ENCODE measurements at regions not wholly inside any gene's neighbourhood (a gene's known extent, or its start where the extent isn't known, plus 50 kb on each side); places are given as distances from the start of the nearest gene placed in this dataset.
"Not testable (repeated sequence)": the region's sequence is repeated elsewhere in the genome, so short reads cannot be mapped to it uniquely, and the experiment has no call there.

- intact Hi-C loops (cut with DNase I, micrococcal nuclease); H3K36me3 Mint-ChIP-seq (ENCODE audit: low read depth); H3K4me1 Mint-ChIP-seq; H3K9me3 Mint-ChIP-seq (ENCODE audit: low read depth); H3K27ac Mint-ChIP-seq; ATAC-seq; H3K4me3 Mint-ChIP-seq; DNase-seq; H3K27me3 Mint-ChIP-seq; POLR2A ChIA-PET: not testable (repeated sequence)
- CTCF ChIA-PET: interaction anchor here (0.6 to 1.1 kb wide), 2 partner anchors 13 to 170 kb away, joined by 3 to 4 read pairs; no protein-coding TSS in a partner anchor
These were observed 56.0 kb upstream of the LMO2 start for GRCh38 chr11:33947918-33948317.

DNA sequence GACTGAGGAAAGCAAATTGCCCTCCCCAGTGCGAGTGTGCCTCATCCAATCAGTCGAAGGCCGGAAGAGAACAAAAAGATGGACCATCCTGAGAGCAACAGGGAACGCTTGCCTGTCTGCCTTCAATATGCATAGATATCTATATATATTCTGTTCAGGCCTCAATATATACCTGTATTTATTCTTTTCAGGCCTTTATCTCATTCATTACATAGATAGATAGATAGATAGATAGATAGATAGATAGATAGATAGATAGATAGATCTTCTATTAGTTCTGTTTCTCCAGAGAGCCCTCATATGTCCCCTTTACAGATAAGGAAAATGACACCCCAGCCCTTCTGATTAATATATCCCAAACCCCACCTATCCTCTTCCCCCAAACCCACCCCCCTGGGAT, 55.1 kb upstream of the LMO2 start:
- H3K9me3 Mint-ChIP-seq (ENCODE audit: low read depth): no peaks in the 10 kb centered on the region
- H3K27me3 Mint-ChIP-seq: peaks cover 6% of the 10 kb centered on the region
- intact Hi-C loops (cut with DNase I, micrococcal nuclease): no loop called here
- H3K27ac Mint-ChIP-seq: no peak overlapping the region
- no peaks in the 10 kb centered on the region for H3K36me3 Mint-ChIP-seq (ENCODE audit: low read depth)
- DNase-seq (no peak), ATAC-seq (no peak)
- POLR2A ChIA-PET: no interaction called here
- CTCF ChIA-PET: no interaction called here
- no peak overlapping the region for H3K4me3 Mint-ChIP-seq
- H3K4me1 Mint-ChIP-seq: no peaks in the 10 kb centered on the region

DNA sequence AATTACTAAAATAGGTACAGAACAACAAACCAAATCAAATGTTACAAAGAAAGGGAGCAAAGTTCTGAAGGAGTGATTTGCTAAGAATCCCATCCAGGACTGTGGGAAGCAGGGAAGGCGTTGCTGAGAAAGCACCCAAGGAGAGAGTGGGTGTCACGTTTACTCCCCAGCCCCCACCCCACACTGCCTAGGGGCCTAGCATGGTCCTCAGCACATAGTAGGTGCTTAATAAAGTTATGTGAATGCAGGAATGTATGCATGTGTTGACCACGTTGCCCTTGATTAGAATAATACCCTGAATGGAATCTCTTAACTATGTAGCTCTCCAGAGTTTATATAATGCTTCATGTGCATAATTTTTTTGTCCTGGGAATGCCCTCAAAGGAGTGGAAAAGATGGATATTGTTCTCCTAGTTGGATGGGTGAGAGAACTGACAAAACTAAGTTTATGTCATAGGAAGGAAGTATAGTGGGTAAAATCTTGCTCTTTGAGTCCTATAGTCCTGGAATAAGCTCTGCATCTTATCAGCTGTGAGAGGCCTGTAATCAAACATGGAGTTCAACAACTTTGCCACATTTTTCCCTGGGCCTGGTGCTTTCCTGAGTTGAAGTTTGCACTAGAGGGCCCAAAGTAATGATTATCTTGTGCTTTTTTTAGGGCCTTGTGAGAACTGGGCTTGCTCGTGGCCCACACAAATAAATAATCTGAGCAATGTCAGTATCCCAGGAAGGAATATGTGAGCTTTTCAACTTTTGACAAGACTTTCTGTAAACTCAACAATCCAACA, 53.8 kb upstream of the LMO2 start:
- DNase-seq (no peak), ATAC-seq (no peak)
- no peaks in the 10 kb centered on the region for H3K9me3 Mint-ChIP-seq (ENCODE audit: low read depth)
- H3K4me1 Mint-ChIP-seq: no peaks in the 10 kb centered on the region
- H3K4me3 Mint-ChIP-seq: no peak overlapping the region
- intact Hi-C loops (cut with DNase I, micrococcal nuclease): no loop called here
- H3K27ac Mint-ChIP-seq: no peak overlapping the region
- ChIA-PET CTCF (interaction anchor here (0.8 to 0.9 kb wide), 2 partner anchors 51 to 138 kb away, joined by 3 to 4 read pairs; no protein-coding TSS in a partner anchor), POLR2A (no interaction called here)
- peaks cover 6% of the 10 kb centered on the region for H3K27me3 Mint-ChIP-seq
- no peaks in the 10 kb centered on the region for H3K36me3 Mint-ChIP-seq (ENCODE audit: low read depth)

DNA sequence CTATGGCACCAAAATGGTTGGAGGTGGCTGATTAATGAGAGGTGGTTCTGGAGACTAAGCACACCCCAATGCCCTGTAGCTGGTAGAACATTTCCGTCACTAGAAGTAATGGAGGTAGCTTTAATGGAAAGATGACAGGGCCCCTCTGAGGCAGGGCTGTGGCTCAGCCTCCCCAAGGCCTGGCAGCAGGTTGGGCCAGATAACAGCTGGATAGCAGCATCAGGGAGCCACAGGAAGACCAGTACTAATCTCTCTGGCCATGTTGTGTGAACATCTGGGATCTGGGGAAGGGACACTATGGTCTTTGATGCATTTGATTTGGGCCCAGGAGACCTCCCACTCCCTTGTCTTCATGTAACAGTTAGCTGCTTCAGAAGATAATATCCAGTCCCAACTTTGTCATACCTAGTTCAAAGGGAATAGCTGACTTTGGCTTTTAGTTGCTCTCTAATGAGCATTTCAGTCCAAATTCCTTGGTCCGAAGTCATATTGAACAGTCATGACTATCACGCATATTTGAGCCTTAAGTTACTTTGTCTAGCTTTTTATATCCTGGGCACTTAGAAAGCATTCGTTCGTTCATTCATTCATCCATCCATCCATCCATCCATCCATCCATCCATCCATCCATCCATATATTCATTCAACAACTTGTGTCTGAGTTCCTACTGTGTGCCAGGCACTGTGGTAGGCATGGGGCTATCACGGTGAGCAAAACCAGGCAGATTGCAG, 53.0 kb upstream of the LMO2 start:
- Mint-ChIP-seq H3K36me3 (ENCODE audit: low read depth) (no peaks in the 10 kb centered on the region), H3K27me3 (peaks cover 6% of the 10 kb centered on the region), H3K4me3 (no peak overlapping the region), H3K9me3 (ENCODE audit: low read depth) (no peaks in the 10 kb centered on the region), H3K27ac (no peak overlapping the region), H3K4me1 (no peaks in the 10 kb centered on the region)
- DNase-seq: no peak
- ATAC-seq: no peak
- intact Hi-C loops (cut with DNase I, micrococcal nuclease): no loop called here
- ChIA-PET CTCF (interaction anchor here (0.6 to 0.9 kb wide), 3 partner anchors 52 to 468 kb away, joined by 3 to 4 read pairs (median 3); no protein-coding TSS in a partner anchor), POLR2A (no interaction called here)

GRCh38 chr11:33944345-33944692, 52.4 kb upstream of the LMO2 start:
- ChIA-PET CTCF (no interaction called here), POLR2A (no interaction called here)
- DNase-seq (no peak), ATAC-seq (no peak)
- intact Hi-C loops (cut with DNase I, micrococcal nuclease): no loop called here
- Mint-ChIP-seq H3K9me3 (ENCODE audit: low read depth) (no peaks in the 10 kb centered on the region), H3K36me3 (ENCODE audit: low read depth) (no peaks in the 10 kb centered on the region), H3K27me3 (peaks cover 4% of the 10 kb centered on the region), H3K27ac (no peak overlapping the region), H3K4me1 (no peaks in the 10 kb centered on the region), H3K4me3 (no peak overlapping the region)

- ATAC-seq: no peak
- POLR2A ChIA-PET: no interaction called here
- no peak overlapping the region for H3K27ac Mint-ChIP-seq
- no peaks in the 10 kb centered on the region for H3K36me3 Mint-ChIP-seq (ENCODE audit: low read depth)
- H3K27me3 Mint-ChIP-seq: no peaks in the 10 kb centered on the region
- intact Hi-C loops (cut with DNase I, micrococcal nuclease): no loop called here
- CTCF ChIA-PET: interaction anchor here (0.6 kb wide), 1 partner anchor 1099 kb away, joined by 3 read pairs; no protein-coding TSS in a partner anchor
- no peak overlapping the region for H3K4me3 Mint-ChIP-seq
- H3K4me1 Mint-ChIP-seq: no peaks in the 10 kb centered on the region
- no peak for DNase-seq
- no peaks in the 10 kb centered on the region for H3K9me3 Mint-ChIP-seq (ENCODE audit: low read depth)
These were observed 51.1 kb upstream of the LMO2 start for GRCh38 chr11:33942954-33943353.

GRCh38 chr11:33941637-33942160, 49.8 kb upstream of the LMO2 start:
- ChIA-PET POLR2A (no interaction called here), CTCF (no interaction called here)
- H3K9me3 Mint-ChIP-seq (ENCODE audit: low read depth): no peaks in the 10 kb centered on the region
- H3K36me3 Mint-ChIP-seq (ENCODE audit: low read depth): no peaks in the 10 kb centered on the region
- H3K4me1 Mint-ChIP-seq: no peaks in the 10 kb centered on the region
- no peak overlapping the region for H3K27ac Mint-ChIP-seq
- no peak overlapping the region for H3K4me3 Mint-ChIP-seq
- DNase-seq (no peak), ATAC-seq (no peak)
- intact Hi-C loops (cut with DNase I, micrococcal nuclease): no loop called here
- H3K27me3 Mint-ChIP-seq: peaks cover 2% of the 10 kb centered on the region

Data from activated CD4-positive, alpha-beta T cell treated with anti-CD3 and anti-CD28 coated beads for 36 hours (primary cell).